ENCODE measurements at regions not wholly inside any gene's neighbourhood (a gene's known extent, or its start where the extent isn't known, plus 50 kb on each side); places are given as distances from the start of the nearest gene placed in this dataset.

GRCh38 chr22:25490896-25491295 is 73.6 kb upstream of the GRK3 start:
- Histone ChIP-seq H3K4me2 (ENCODE audit: low read length) (no peak overlapping the region), H3K27me3 (ENCODE audit: low read length) (no peaks in the 10 kb centered on the region), H3F3A (ENCODE audit: low read length, unreplicated experiment) (no peaks in the 10 kb centered on the region), H3K4me1 (ENCODE audit: insufficient read depth, low read length) (0 out of 2 replicates have a peak, but pooled peaks cover 5% of the 10 kb centered on the region), H3K79me2 (ENCODE audit: low read length) (no peaks in the 10 kb centered on the region), H3K9me3 (ENCODE audit: low read length) (no peaks in the 10 kb centered on the region), H3K36me3 (ENCODE audit: low read depth, low read length) (no peaks in the 10 kb centered on the region), H3K9ac (ENCODE audit: low read length) (no peak overlapping the region), H3K4me3 (ENCODE audit: low read length) (no peak overlapping the region), H3K9me2 (replicated peaks; ENCODE audit: low read length) (no peaks in the 10 kb centered on the region), H4K20me1 (ENCODE audit: low read length) (no peaks in the 10 kb centered on the region), H2AFZ (ENCODE audit: low read length) (no peak overlapping the region), H3K27ac (ENCODE audit: low read length) (no peak overlapping the region)
- BruUV-seq (replicated peaks): no TSS peak
- ChIA-PET POLR2A (ENCODE audit: unreplicated experiment) (no interaction called here), CTCF (no interaction called here)
- intact Hi-C loops (cut with micrococcal nuclease): no loop called here
- DNase-seq: no peak
- ATAC-seq: no peak
- TF ChIP-seq EZH2phosphoT487 (IDR thresholded peaks at IDR 0.05; ENCODE audit: borderline replicate concordance, low read length) (no peak), CTCF (conservative IDR thresholded peaks at IDR 0.05; ENCODE audit: low read depth, low read length) (no peak), EZH2 (IDR thresholded peaks at IDR 0.05; ENCODE audit: low read length, unreplicated experiment) (no peak)

GRCh38 chr22:25492162-25492561 is 72.3 kb upstream of the GRK3 start:
- intact Hi-C loops (cut with micrococcal nuclease): no loop called here
- DNase-seq (no peak), ATAC-seq (no peak)
- H2AFZ ChIP-seq (ENCODE audit: low read length): no peak overlapping the region
- H3K4me1 ChIP-seq (ENCODE audit: insufficient read depth, low read length): 0 out of 2 replicates have a peak, but pooled peaks cover 5% of the 10 kb centered on the region
- ChIA-PET POLR2A (ENCODE audit: unreplicated experiment) (no interaction called here), CTCF (no interaction called here)
- H3F3A ChIP-seq (ENCODE audit: low read length, unreplicated experiment): no peaks in the 10 kb centered on the region
- no peaks in the 10 kb centered on the region for H3K27me3 ChIP-seq (ENCODE audit: low read length)
- no peak overlapping the region for H3K9ac ChIP-seq (ENCODE audit: low read length)
- no peak overlapping the region for H3K4me2 ChIP-seq (ENCODE audit: low read length)
- H4K20me1 ChIP-seq (ENCODE audit: low read length): no peaks in the 10 kb centered on the region
- H3K9me3 ChIP-seq (ENCODE audit: low read length): no peaks in the 10 kb centered on the region
- H3K27ac ChIP-seq (ENCODE audit: low read length): no peak overlapping the region
- no peak overlapping the region for H3K4me3 ChIP-seq (ENCODE audit: low read length)
- H3K79me2 ChIP-seq (ENCODE audit: low read length): no peaks in the 10 kb centered on the region
- no peaks in the 10 kb centered on the region for H3K9me2 ChIP-seq (replicated peaks; ENCODE audit: low read length)
- BruUV-seq (replicated peaks): no TSS peak
- no peaks in the 10 kb centered on the region for H3K36me3 ChIP-seq (ENCODE audit: low read depth, low read length)
- TF ChIP-seq CTCF (conservative IDR thresholded peaks at IDR 0.05; ENCODE audit: low read depth, low read length) (no peak), EZH2 (IDR thresholded peaks at IDR 0.05; ENCODE audit: low read length, unreplicated experiment) (no peak), EZH2phosphoT487 (IDR thresholded peaks at IDR 0.05; ENCODE audit: borderline replicate concordance, low read length) (no peak)

- no peaks in the 10 kb centered on the region for H3K27me3 ChIP-seq (ENCODE audit: low read length)
- no peaks in the 10 kb centered on the region for H3K79me2 ChIP-seq (ENCODE audit: low read length)
- no peak overlapping the region for H3K4me3 ChIP-seq (ENCODE audit: low read length)
- no peaks in the 10 kb centered on the region for H3K9me3 ChIP-seq (ENCODE audit: low read length)
- no peak overlapping the region for H3K27ac ChIP-seq (ENCODE audit: low read length)
- TF ChIP-seq EZH2phosphoT487 (IDR thresholded peaks at IDR 0.05; ENCODE audit: borderline replicate concordance, low read length): no peak
- no peak for TF ChIP-seq CTCF (conservative IDR thresholded peaks at IDR 0.05; ENCODE audit: low read depth, low read length)
- no peak for TF ChIP-seq EZH2 (IDR thresholded peaks at IDR 0.05; ENCODE audit: low read length, unreplicated experiment)
- intact Hi-C loops (cut with micrococcal nuclease): no loop called here
- H3F3A ChIP-seq (ENCODE audit: low read length, unreplicated experiment): no peaks in the 10 kb centered on the region
- ATAC-seq (no peak), DNase-seq (no peak)
- no peaks in the 10 kb centered on the region for H4K20me1 ChIP-seq (ENCODE audit: low read length)
- H3K9ac ChIP-seq (ENCODE audit: low read length): no peak overlapping the region
- no peak overlapping the region for H2AFZ ChIP-seq (ENCODE audit: low read length)
- ChIA-PET POLR2A (ENCODE audit: unreplicated experiment) (no interaction called here), CTCF (no interaction called here)
- no TSS peak for BruUV-seq (replicated peaks)
- H3K4me1 ChIP-seq (ENCODE audit: insufficient read depth, low read length): 0 out of 2 replicates have a peak, but pooled peaks cover 5% of the 10 kb centered on the region
- H3K9me2 ChIP-seq (replicated peaks; ENCODE audit: low read length): no peaks in the 10 kb centered on the region
- no peak overlapping the region for H3K4me2 ChIP-seq (ENCODE audit: low read length)
- H3K36me3 ChIP-seq (ENCODE audit: low read depth, low read length): no peaks in the 10 kb centered on the region
Measured at GRCh38 chr22:25492841-25493734, 71.4 kb upstream of the GRK3 start.

Measured in PC-3 (cell line).